IPS-18c (cell line): ENCODE measurements at regions not wholly inside any gene's neighbourhood (a gene's known extent, or its start where the extent isn't known, plus 50 kb on each side); places are given as distances from the start of the nearest gene placed in this dataset.

Experiments
- H3K4me3 ChIP-seq: 2 replicates; pipeline ENCODE4 v1.7.0; 2013; ENCODE audit warnings: low read depth, mild to moderate bottlenecking, low read length, moderate library complexity; ENCODE audit not compliant: insufficient read depth
- H3K9me3 ChIP-seq: one replicate; pipeline ENCODE4 v1.6.1; 2013; ENCODE audit warnings: mild to moderate bottlenecking, low read length, moderate library complexity; ENCODE audit not compliant: control insufficient read depth, insufficient read depth

GRCh38 chrX:131792789-131793462 is 230.2 kb upstream of the STK26 start:
- peaks cover 11% of the 10 kb centered on the region for H3K9me3 ChIP-seq

GRCh38 chrX:131795442-131796229 is 227.5 kb upstream of the STK26 start:
- H3K9me3 ChIP-seq, result peaks cover 9% of the 10 kb centered on the region
- H3K4me3 ChIP-seq, result no peak overlapping the region

More at GRCh38 chrX:131792789-131793462, 230.2 kb upstream of the STK26 start:
- H3K4me3 ChIP-seq, result no peak overlapping the region

- Histone ChIP-seq H3K9me3 (no peaks in the 10 kb centered on the region), H3K4me3 (no peak overlapping the region)
These were observed 222.0 kb upstream of the STK26 start for GRCh38 chrX:131801066-131801465.

- no peaks in the 10 kb centered on the region for H3K9me3 ChIP-seq
- no peak overlapping the region for H3K4me3 ChIP-seq
These were observed 221.2 kb upstream of the STK26 start for GRCh38 chrX:131801911-131802310.

GRCh38 chrX:131802836-131803626 is 220.1 kb upstream of the STK26 start:
- no peak overlapping the region for H3K4me3 ChIP-seq
- no peaks in the 10 kb centered on the region for H3K9me3 ChIP-seq

- Histone ChIP-seq H3K9me3 (peaks cover 12% of the 10 kb centered on the region), H3K4me3 (no peak overlapping the region)
These were observed 210.0 kb upstream of the STK26 start for GRCh38 chrX:131812847-131813825.

GRCh38 chrX:131816551-131817136 is 206.5 kb upstream of the STK26 start:
- 0 out of 2 replicates have a peak overlapping the region, but pooled peaks have one; percentile 3 for H3K4me3 ChIP-seq
- H3K9me3 ChIP-seq, result peaks cover 12% of the 10 kb centered on the region

- H3K9me3 ChIP-seq, result peaks cover 16% of the 10 kb centered on the region
- H3K4me3 ChIP-seq, result no peak overlapping the region
These were observed 204.7 kb upstream of the STK26 start for GRCh38 chrX:131818297-131818936.

GRCh38 chrX:131821945-131822622 is 201.0 kb upstream of the STK26 start:
- Histone ChIP-seq H3K9me3 (peaks cover 4% of the 10 kb centered on the region), H3K4me3 (no peak overlapping the region)

- no peak overlapping the region for H3K4me3 ChIP-seq
- H3K9me3 ChIP-seq, result peaks cover 4% of the 10 kb centered on the region
These were observed 196.5 kb upstream of the STK26 start for GRCh38 chrX:131826572-131826971.

- Histone ChIP-seq H3K9me3 (no peaks in the 10 kb centered on the region), H3K4me3 (peak overlapping the region; percentile 49)
These were observed 195.2 kb upstream of the STK26 start for GRCh38 chrX:131827935-131828334.

- Histone ChIP-seq H3K9me3 (no peaks in the 10 kb centered on the region), H3K4me3 (peak overlapping the region; percentile 49)
These were observed 194.6 kb upstream of the STK26 start for GRCh38 chrX:131828482-131828881.

- Histone ChIP-seq H3K4me3 (peak overlapping the region; percentile 46), H3K9me3 (no peaks in the 10 kb centered on the region)
These were observed 192.5 kb upstream of the STK26 start for GRCh38 chrX:131830400-131831184.

GRCh38 chrX:131831185-131831520 is 191.9 kb upstream of the STK26 start:
- no peaks in the 10 kb centered on the region for H3K9me3 ChIP-seq
- peak overlapping the region; percentile 40; the same call in 1 of the 2 replicates for H3K4me3 ChIP-seq

- H3K9me3 ChIP-seq, result peaks cover 2% of the 10 kb centered on the region
- H3K4me3 ChIP-seq, result no peak overlapping the region
These were observed 186.9 kb upstream of the STK26 start for GRCh38 chrX:131836161-131836560.
